PC-9 (cell line): ENCODE measurements at regions not wholly inside any gene's neighbourhood (a gene's known extent, or its start where the extent isn't known, plus 50 kb on each side); places are given as distances from the start of the nearest gene placed in this dataset.

Source experiments
- BruUV-seq: library from RNA; stranded (reverse); fragments of 400-500 nt; replicated peaks from 2 replicates; lab custom pipeline; 2021; lab: Mats Ljungman, UMichigan
- CTCF ChIA-PET: fragments of 300-600 bp; sonication (Branson Sonifier 250); formaldehyde crosslinking; loops from one replicate; lab custom pipeline; 2022; ENCODE audit warnings: antibody characterized with exemption; lab: Charles Lee
- POLR2A ChIA-PET: fragments of 300-600 bp; sonication (Branson Sonifier 250); formaldehyde crosslinking; loops from one replicate; lab custom pipeline; 2022; ENCODE audit warnings: antibody characterized with exemption; ENCODE audit not compliant: unreplicated experiment; lab: Charles Lee
- DNase-seq, 2 experiments: peaks; one replicate each; pipeline versions ENCODE4 v3.0.0 to v3.0.0-alpha.2; 2015 to 2022; ENCODE audit warnings: mixed read lengths in 1 of 2
- H2AFZ ChIP-seq: fragments of 200-600 bp; sonication (generic); 2 replicates; pipeline ENCODE4 v1.8.1; 2017; ENCODE audit warnings: antibody characterized with exemption
- H3F3A ChIP-seq: fragments of 200-600 bp; sonication (generic); 2 replicates; pipeline ENCODE4 v1.8.1; 2017; ENCODE audit warnings: antibody characterized with exemption, mild to moderate bottlenecking, low read depth; ENCODE audit not compliant: insufficient read depth
- H3K27ac ChIP-seq: fragments of 200-600 bp; sonication (generic); 2 replicates; pipeline ENCODE4 v1.6.1; 2016; ENCODE audit warnings: mixed run types
- H3K27me3 ChIP-seq: fragments of 200-600 bp; sonication (generic); 2 replicates; pipeline ENCODE4 v1.6.1; 2016; ENCODE audit warnings: low read depth, mixed run types; ENCODE audit not compliant: insufficient read depth
- H3K36me3 ChIP-seq: fragments of 200-600 bp; sonication (generic); 2 replicates; pipeline ENCODE4 v1.6.1; 2016; ENCODE audit warnings: low read depth, mixed run types
- H3K4me1 ChIP-seq: fragments of 200-600 bp; sonication (generic); replicated peaks from 2 replicates; pipeline ENCODE4 v1.6.1; 2016; ENCODE audit warnings: mixed run types; ENCODE audit not compliant: insufficient read depth
- H3K4me2 ChIP-seq: fragments of 200-600 bp; sonication (generic); 2 replicates; pipeline ENCODE4 v1.6.1; 2017; ENCODE audit warnings: mixed run types
- H3K4me3 ChIP-seq: fragments of 200-600 bp; sonication (generic); 2 replicates; pipeline ENCODE4 v1.6.1; 2016; ENCODE audit warnings: mixed run types
- H3K79me2 ChIP-seq: fragments of 200-600 bp; sonication (generic); 2 replicates; pipeline ENCODE4 v1.6.1; 2017; ENCODE audit warnings: low read depth, mixed run types
- H3K9me2 ChIP-seq: fragments of 200-600 bp; sonication (generic); 2 replicates; pipeline ENCODE4 v1.8.1; 2017; ENCODE audit warnings: mild to moderate bottlenecking; ENCODE audit not compliant: insufficient read depth
- H3K9me3 ChIP-seq: fragments of 200-600 bp; sonication (generic); 2 replicates; pipeline ENCODE4 v1.8.1; 2016; ENCODE audit warnings: low read depth; ENCODE audit not compliant: insufficient read depth
- H4K20me1 ChIP-seq: fragments of 200-600 bp; sonication (generic); 2 replicates; pipeline ENCODE4 v1.8.1; 2017; ENCODE audit not compliant: insufficient read depth
- CTCF ChIP-seq: fragments of 200-600 bp; sonication (generic); conservative IDR thresholded peaks from 2 replicates; pipeline ENCODE4 v1.6.1; 2017; ENCODE audit warnings: mixed run types, antibody characterized with exemption, mild to moderate bottlenecking, moderate library complexity
- EZH2 ChIP-seq: fragments of 200-600 bp; sonication (generic); IDR thresholded peaks from 2 replicates; pipeline ENCODE4 v1.8.0; 2017; ENCODE audit warnings: antibody characterized with exemption, low read depth
- intact Hi-C: fragments of 100-400 bp; cut with micrococcal nuclease; formaldehyde crosslinking; loops from one replicate; pipeline ENCODE4 v1.10.0; 2022; ENCODE audit not compliant: unreplicated experiment

- H3K4me1 ChIP-seq, result no peaks in the 10 kb centered on the region
Measured at GRCh38 chr21:35548904-35549615, 500.0 kb upstream of the RUNX1 start.

GRCh38 chr21:35547946-35548774 lies 499.1 kb upstream of the RUNX1 start:
- Histone ChIP-seq H4K20me1 (no peaks in the 10 kb centered on the region), H3K4me3 (no peak overlapping the region), H3K79me2 (no peaks in the 10 kb centered on the region), H3F3A (no peaks in the 10 kb centered on the region), H3K9me3 (no peaks in the 10 kb centered on the region), H3K27me3 (no peaks in the 10 kb centered on the region), H2AFZ (no peak overlapping the region), H3K36me3 (no peaks in the 10 kb centered on the region), H3K4me2 (no peak overlapping the region), H3K9me2 (no peaks in the 10 kb centered on the region), H3K4me1 (no peaks in the 10 kb centered on the region), H3K27ac (no peak overlapping the region)
- intact Hi-C loops, result no loop called here
- no peak for DNase-seq
- CTCF ChIA-PET, result no interaction called here
- BruUV-seq, result no TSS peak
- POLR2A ChIA-PET, result no interaction called here
- TF ChIP-seq CTCF (no peak), EZH2 (no peak)

More at GRCh38 chr21:35548904-35549615, 500.0 kb upstream of the RUNX1 start:
- no peak for TF ChIP-seq CTCF
- TF ChIP-seq EZH2, result no peak
- no TSS peak for BruUV-seq
- no peaks in the 10 kb centered on the region for H3K9me2 ChIP-seq
- no peaks in the 10 kb centered on the region for H4K20me1 ChIP-seq
- intact Hi-C loops, result no loop called here
- no peak overlapping the region for H3K4me2 ChIP-seq
- no peaks in the 10 kb centered on the region for H3K79me2 ChIP-seq
- no peak overlapping the region for H3K4me3 ChIP-seq
- no peaks in the 10 kb centered on the region for H3F3A ChIP-seq
- DNase-seq, result no peak
- H3K27ac ChIP-seq, result no peak overlapping the region
- no peak overlapping the region for H2AFZ ChIP-seq
- no peaks in the 10 kb centered on the region for H3K36me3 ChIP-seq
- no peaks in the 10 kb centered on the region for H3K9me3 ChIP-seq
- H3K27me3 ChIP-seq, result no peaks in the 10 kb centered on the region
- ChIA-PET CTCF (no interaction called here), POLR2A (no interaction called here)

- TF ChIP-seq EZH2 (no peak), CTCF (no peak)
Measured at GRCh38 chr21:35543746-35544145, 494.6 kb upstream of the RUNX1 start.

More at GRCh38 chr21:35543746-35544145, 494.6 kb upstream of the RUNX1 start:
- BruUV-seq, result no TSS peak
- no peak overlapping the region for H3K4me2 ChIP-seq
- no peaks in the 10 kb centered on the region for H3K9me3 ChIP-seq
- H3K4me1 ChIP-seq, result no peaks in the 10 kb centered on the region
- H3F3A ChIP-seq, result no peaks in the 10 kb centered on the region
- no peaks in the 10 kb centered on the region for H3K9me2 ChIP-seq
- no peak overlapping the region for H2AFZ ChIP-seq
- no peak for DNase-seq
- POLR2A ChIA-PET, result no interaction called here
- CTCF ChIA-PET, result no interaction called here
- H3K27ac ChIP-seq, result no peak overlapping the region
- H3K79me2 ChIP-seq, result no peaks in the 10 kb centered on the region
- H4K20me1 ChIP-seq, result no peaks in the 10 kb centered on the region
- H3K27me3 ChIP-seq, result no peaks in the 10 kb centered on the region
- no peak overlapping the region for H3K4me3 ChIP-seq
- intact Hi-C loops, result no loop called here
- no peaks in the 10 kb centered on the region for H3K36me3 ChIP-seq
